ENCODE measurements at regions not wholly inside any gene's neighbourhood (a gene's known extent, or its start where the extent isn't known, plus 50 kb on each side); places are given as distances from the start of the nearest gene placed in this dataset.

GRCh38 chr3:70615286-70615685 is 302.8 kb upstream of the MDFIC2 start (continued):
- no peak for TF ChIP-seq ATF3 (IDR thresholded peaks at IDR 0.05)

- Histone ChIP-seq H2AFZ (ENCODE audit: low read depth, low read length, poor library complexity, severe bottlenecking) (no peak overlapping the region), H3K36me3 (ENCODE audit: control insufficient read depth in 1 of 2, insufficient read depth in 2 of 2, low read length in 2 of 2) (no peaks in the 10 kb centered on the region), H3K27me3 (ENCODE audit: insufficient read depth, low read length) (no peaks in the 10 kb centered on the region), H3K27ac (ENCODE audit: low read depth, low read length) (no peak overlapping the region), H4K20me1 (ENCODE audit: insufficient read depth) (no peaks in the 10 kb centered on the region), H3K9me3 (ENCODE audit: control insufficient read depth in 1 of 2, insufficient read depth in 1 of 2, low read depth in 1 of 2, low read length in 2 of 2) (no peaks in the 10 kb centered on the region; a peak in 1 of 4 replicates), H3K4me3 (replicated peaks in 1 of 2; ENCODE audit: low read depth in 1 of 2, low read length in 2 of 2) (no peak overlapping the region), H3K4me2 (ENCODE audit: low read length) (no peak overlapping the region), H3K9me2 (ENCODE audit: insufficient read depth) (no peaks in the 10 kb centered on the region), H3K9ac (ENCODE audit: low read length) (no peak overlapping the region), H3K4me1 (ENCODE audit: control insufficient read depth in 1 of 2, insufficient read depth in 2 of 2, low read length in 2 of 2) (no peaks in the 10 kb centered on the region), H3K79me2 (ENCODE audit: insufficient read depth, low read length) (no peaks in the 10 kb centered on the region)
- no peak for TF ChIP-seq POLR2AphosphoS5 (IDR thresholded peaks at IDR 0.05; ENCODE audit: low read depth, low read length)
- TF ChIP-seq EGR1 (IDR thresholded peaks at IDR 0.05; ENCODE audit: low read depth), result no peak
- no peak for TF ChIP-seq CBX3 (IDR thresholded peaks at IDR 0.05; ENCODE audit: low read depth)
- no peak for TF ChIP-seq ZBTB33 (IDR thresholded peaks at IDR 0.05; ENCODE audit: extremely low read depth, insufficient replicate concordance, low read length)
- TF ChIP-seq FOSL1 (IDR thresholded peaks at IDR 0.05; ENCODE audit: low read depth), result no peak
- TF ChIP-seq YY1 (IDR thresholded peaks at IDR 0.05; ENCODE audit: extremely low read depth, insufficient replicate concordance, low read depth, low read length), result no peak
- TF ChIP-seq TCF7L2 (IDR thresholded peaks at IDR 0.05; ENCODE audit: borderline replicate concordance, extremely low read depth, insufficient read depth, insufficient read length), result no peak
- TF ChIP-seq ATF3 (IDR thresholded peaks at IDR 0.05), result no peak
- TF ChIP-seq ZFX (IDR thresholded peaks at IDR 0.05), result no peak
- TF ChIP-seq ELF1 (IDR thresholded peaks at IDR 0.05; ENCODE audit: borderline replicate concordance, low read depth), result no peak
- TF ChIP-seq CTCF (IDR thresholded peaks at IDR 0.05 in 2 of 3, conservative IDR thresholded peaks at IDR 0.05 in 1 of 3; ENCODE audit: borderline replicate concordance in 1 of 3, insufficient read depth in 1 of 3, low read depth in 2 of 3, low read length in 2 of 3), result no peak
- TF ChIP-seq JUND (IDR thresholded peaks at IDR 0.05), result no peak
- TF ChIP-seq SP1 (IDR thresholded peaks at IDR 0.05; ENCODE audit: low read depth), result no peak
- TF ChIP-seq ZNF274 (IDR thresholded peaks at IDR 0.05; ENCODE audit: low read depth, low read length), result no peak
- no peak for TF ChIP-seq EZH2 (IDR thresholded peaks at IDR 0.05)
- TF ChIP-seq POLR2A (IDR thresholded peaks at IDR 0.05; ENCODE audit: borderline replicate concordance, extremely low read depth, insufficient read depth, insufficient read length), result no peak
- no peak for TF ChIP-seq RAD21 (IDR thresholded peaks at IDR 0.05; ENCODE audit: low read depth)
- no peak for TF ChIP-seq SIN3A (IDR thresholded peaks at IDR 0.05; ENCODE audit: low read depth)
- ATAC-seq (no peak), DNase-seq (ENCODE audit: low read depth, low spot score) (no peak)
- intact Hi-C loops (cut with micrococcal nuclease), result no loop called here
- RAD21 ChIA-PET (ENCODE audit: low non-redundant PET in 1 of 2, low total read pairs in 2 of 2, uncharacterized antibody in 2 of 2, unreplicated experiment in 2 of 2), result no interaction called here
- CTCF ChIA-PET, result no interaction called here
- POLR2A ChIA-PET, result no interaction called here
- no TSS peak for BruUV-seq (replicated peaks)
Measured at GRCh38 chr3:70614111-70614510, 301.7 kb upstream of the MDFIC2 start.
